ENCODE measurements at regions not wholly inside any gene's neighbourhood (a gene's known extent, or its start where the extent isn't known, plus 50 kb on each side); places are given as distances from the start of the nearest gene placed in this dataset.

- Histone ChIP-seq H2AFZ (ENCODE audit: low read depth, low read length) (no peak overlapping the region), H3K27ac (ENCODE audit: insufficient read depth, low read depth, low read length) (no peak overlapping the region), H3K4me2 (ENCODE audit: insufficient read depth, low read length) (no peak overlapping the region), H3K9me3 (replicated peaks; ENCODE audit: control insufficient read depth, insufficient read depth, low read length) (no peaks in the 10 kb centered on the region), H3K4me1 (ENCODE audit: control insufficient read depth, extremely low read depth, insufficient read depth, low read length) (no peaks in the 10 kb centered on the region), H3K4me3 (replicated peaks in 1 of 3; ENCODE audit: insufficient read depth in 1 of 3, low read depth in 1 of 3, low read length in 3 of 3) (no peak overlapping the region), H3K79me2 (ENCODE audit: control insufficient read depth, insufficient read depth, low read length) (no peaks in the 10 kb centered on the region), H3K27me3 (ENCODE audit: control insufficient read depth in 2 of 2, insufficient read depth in 2 of 2, low read length in 2 of 2) (no peaks in the 10 kb centered on the region), H4K20me1 (replicated peaks; ENCODE audit: control insufficient read depth, extremely low read depth, insufficient read depth, low read length) (no peaks in the 10 kb centered on the region), H3K9ac (replicated peaks; ENCODE audit: extremely low read depth, insufficient read depth, low read length) (no peak overlapping the region), H3K9me1 (replicated peaks; ENCODE audit: control insufficient read depth, extremely low read depth, insufficient read depth, low read length) (no peaks in the 10 kb centered on the region), H3K36me3 (ENCODE audit: control insufficient read depth in 2 of 2, extremely low read depth in 1 of 2, insufficient read depth in 2 of 2, low read length in 2 of 2) (no peaks in the 10 kb centered on the region)
- TF ChIP-seq POLR2AphosphoS5 (IDR thresholded peaks at IDR 0.05; ENCODE audit: insufficient read depth, low read depth, low read length) (no peak), CTCF (IDR thresholded peaks at IDR 0.05; ENCODE audit: extremely low read depth in 1 of 2, insufficient read depth in 1 of 2, low read depth in 1 of 2, low read length in 2 of 2) (no peak), POLR2A (IDR thresholded peaks at IDR 0.05; ENCODE audit: low read depth, low read length) (no peak), JUN (IDR thresholded peaks at IDR 0.05; ENCODE audit: borderline replicate concordance, insufficient read depth, insufficient read length, low read depth) (no peak)
- no peak for FAIRE-seq
- no peak for DNase-seq (ENCODE audit: low read depth, low spot score)
- POLR2A ChIA-PET = no interaction called here
- intact Hi-C loops (cut with micrococcal nuclease) (no loop called here), dilution Hi-C loops (cut with MboI; ENCODE audit: extremely low pct_ligation_motif_present, low sequenced_read_pairs) (no loop called here)
- CTCF ChIA-PET = no interaction called here
- no TSS peak for BruUV-seq (replicated peaks)
Measured at GRCh38 chr10:128506423-128506822, 380.2 kb upstream of the MKI67 start.

DNA sequence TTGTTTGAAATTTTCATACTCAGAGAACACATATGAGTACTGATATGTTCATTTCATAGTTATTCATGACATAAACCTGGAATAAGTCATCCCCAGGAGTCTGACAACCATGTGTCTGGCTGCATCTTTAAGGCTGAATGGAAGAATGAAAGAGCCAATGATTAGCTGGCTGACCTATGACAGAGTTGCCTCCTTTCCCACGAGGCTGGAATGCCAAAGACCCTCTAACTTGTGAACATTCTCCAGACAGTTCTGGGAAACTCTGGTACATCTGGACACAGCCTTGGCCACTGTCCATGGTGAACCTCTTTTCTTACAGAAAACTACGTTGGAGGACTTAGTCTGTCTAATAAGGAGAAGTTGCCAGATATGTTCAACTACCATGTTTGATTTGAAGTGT, 380.8 kb upstream of the MKI67 start:
- BruUV-seq (replicated peaks) = no TSS peak
- CTCF ChIA-PET = no interaction called here
- no peak overlapping the region for H3K27ac ChIP-seq (ENCODE audit: insufficient read depth, low read depth, low read length)
- H3K4me2 ChIP-seq (ENCODE audit: insufficient read depth, low read length) = no peak overlapping the region
- no peak for FAIRE-seq
- no peaks in the 10 kb centered on the region for H3K36me3 ChIP-seq (ENCODE audit: control insufficient read depth in 2 of 2, extremely low read depth in 1 of 2, insufficient read depth in 2 of 2, low read length in 2 of 2)
- H3K27me3 ChIP-seq (ENCODE audit: control insufficient read depth in 2 of 2, insufficient read depth in 2 of 2, low read length in 2 of 2) = no peaks in the 10 kb centered on the region
- POLR2A ChIA-PET = no interaction called here
- H3K9ac ChIP-seq (replicated peaks; ENCODE audit: extremely low read depth, insufficient read depth, low read length) = no peak overlapping the region
- TF ChIP-seq POLR2A (IDR thresholded peaks at IDR 0.05; ENCODE audit: low read depth, low read length) = no peak
- no peak for TF ChIP-seq FOS (IDR thresholded peaks at IDR 0.05; ENCODE audit: borderline replicate concordance, insufficient read depth, low read length)
- no peak for TF ChIP-seq GATA2 (IDR thresholded peaks at IDR 0.05; ENCODE audit: insufficient read depth, insufficient read length, low read depth, low read length)
- TF ChIP-seq, protein P1, sequence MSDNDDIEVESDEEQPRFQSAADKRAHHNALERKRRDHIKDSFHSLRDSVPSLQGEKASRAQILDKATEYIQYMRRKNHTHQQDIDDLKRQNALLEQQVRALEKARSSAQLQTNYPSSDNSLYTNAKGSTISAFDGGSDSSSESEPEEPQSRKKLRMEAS (IDR thresholded peaks at IDR 0.05; ENCODE audit: insufficient read depth, insufficient read length) = no peak
- no peak for TF ChIP-seq POLR2AphosphoS5 (IDR thresholded peaks at IDR 0.05; ENCODE audit: insufficient read depth, low read depth, low read length)
- no peak for TF ChIP-seq MYC (IDR thresholded peaks at IDR 0.05; ENCODE audit: low read depth, low read length)
- TF ChIP-seq JUN (IDR thresholded peaks at IDR 0.05; ENCODE audit: borderline replicate concordance, insufficient read depth, insufficient read length, low read depth) = no peak
- no peak for TF ChIP-seq CTCF (IDR thresholded peaks at IDR 0.05; ENCODE audit: extremely low read depth in 1 of 2, insufficient read depth in 1 of 2, low read depth in 1 of 2, low read length in 2 of 2)
- no peak for TF ChIP-seq EZH2 (IDR thresholded peaks at IDR 0.05; ENCODE audit: borderline replicate concordance, low read depth, low read length, severe bottlenecking)
- no peaks in the 10 kb centered on the region for H3K79me2 ChIP-seq (ENCODE audit: control insufficient read depth, insufficient read depth, low read length)
- intact Hi-C loops (cut with micrococcal nuclease) (no loop called here), dilution Hi-C loops (cut with MboI; ENCODE audit: extremely low pct_ligation_motif_present, low sequenced_read_pairs) (no loop called here)
- no peaks in the 10 kb centered on the region for H4K20me1 ChIP-seq (replicated peaks; ENCODE audit: control insufficient read depth, extremely low read depth, insufficient read depth, low read length)
- no peaks in the 10 kb centered on the region for H3K9me1 ChIP-seq (replicated peaks; ENCODE audit: control insufficient read depth, extremely low read depth, insufficient read depth, low read length)
- no peak overlapping the region for H3K4me3 ChIP-seq (replicated peaks in 1 of 3; ENCODE audit: insufficient read depth in 1 of 3, low read depth in 1 of 3, low read length in 3 of 3)
- no peak overlapping the region for H2AFZ ChIP-seq (ENCODE audit: low read depth, low read length)
- H3K4me1 ChIP-seq (ENCODE audit: control insufficient read depth, extremely low read depth, insufficient read depth, low read length) = no peaks in the 10 kb centered on the region
- DNase-seq (ENCODE audit: low read depth, low spot score) = no peak
- H3K9me3 ChIP-seq (replicated peaks; ENCODE audit: control insufficient read depth, insufficient read depth, low read length) = no peaks in the 10 kb centered on the region
